K562 (cell line): ENCODE measurements at regions not wholly inside any gene's neighbourhood (a gene's known extent, or its start where the extent isn't known, plus 50 kb on each side); places are given as distances from the start of the nearest gene placed in this dataset.

Source experiments
- ATAC-seq: fragments of 200-7000 bp; cut with Tn5 transposase; 3 replicates; pipeline ENCODE4 v1.9.1; 2020; ENCODE audit warnings: moderate library complexity
- BruUV-seq: library from RNA; stranded (reverse); fragments of 400-500 nt; replicated peaks from 2 replicates; lab custom pipeline; 2021; lab: Mats Ljungman, UMichigan
- CTCF ChIA-PET: fragments of 300-600 bp; formaldehyde crosslinking; extraction: SDS; loops from one replicate; lab custom pipeline; 2021; ENCODE audit warnings: low intra/inter-chr PET ratio; lab: Yijun Ruan, JAX
- POLR2A ChIA-PET: fragments of 300-600, 350-650 bp; sonication (Branson Sonifier 250); formaldehyde crosslinking; extraction: SDS; loops from one replicate; lab custom pipeline; 2021; ENCODE audit warnings: antibody characterized with exemption, inconsistent platforms; lab: Yijun Ruan, JAX
- DNase-seq, 4 experiments: peaks; one replicate each; pipeline versions ENCODE4 v3.0.0 to v3.0.0-alpha.2; 2011 to 2018; ENCODE audit warnings: low spot score in 3 of 4, mixed read lengths in 3 of 4; ENCODE audit errors: extremely low read depth in 1 of 4
- FAIRE-seq: peaks from 2 replicates; lab custom pipeline; 2011; peaks lifted over from hg19 to GRCh38; lab: Jason Lieb, UNC
- H2AFZ ChIP-seq: 2 replicates; pipeline ENCODE4 v1.6.0; 2011; ENCODE audit warnings: low read depth, low read length, control low read depth, inconsistent platforms
- H3K27ac ChIP-seq: fragments of 200-600 bp; 3 replicates; pipeline ENCODE4 v1.8.0; 2011; ENCODE audit warnings: low read depth, mild to moderate bottlenecking, control low read depth, inconsistent platforms, low read length, moderate library complexity, mixed read lengths; ENCODE audit errors: extremely low read depth
- H3K27me3 ChIP-seq, 2 experiments: fragments of 300-600 bp in 1 of 2; 2 replicates in 1 of 2; 3 replicates in 1 of 2; pipeline versions ENCODE4 v1.6.0 to v1.8.0; 2011; ENCODE audit warnings: inconsistent platforms in 2 of 2, low read length in 2 of 2, mild to moderate bottlenecking in 1 of 2, mixed read lengths in 1 of 2, moderate library complexity in 1 of 2; ENCODE audit not compliant: control insufficient read depth in 2 of 2, insufficient read depth in 2 of 2
- H3K36me3 ChIP-seq: fragments of 300-600 bp; 3 replicates; pipeline ENCODE4 v1.8.0; 2011; ENCODE audit warnings: mild to moderate bottlenecking, low read length, inconsistent platforms; ENCODE audit not compliant: control insufficient read depth, insufficient read depth
- H3K4me1 ChIP-seq, 2 experiments: fragments of 200-600 bp in 1 of 2; replicated peaks in 1 of 2; 2 replicates in 1 of 2; 3 replicates in 1 of 2; pipeline versions ENCODE4 v1.5.1 to v1.8.0; 2011; ENCODE audit warnings: inconsistent platforms in 2 of 2, low read length in 2 of 2, mild to moderate bottlenecking in 1 of 2, mixed read lengths in 1 of 2, moderate library complexity in 1 of 2; ENCODE audit not compliant: control insufficient read depth in 2 of 2, insufficient read depth in 2 of 2
- H3K4me2 ChIP-seq: 2 replicates; pipeline ENCODE4 v1.6.1; 2011; ENCODE audit warnings: low read length, control low read depth, inconsistent platforms, mixed read lengths; ENCODE audit not compliant: insufficient read depth
- H3K4me3 ChIP-seq: fragments of 200-600 bp; sonication (generic), shearing (Covaris generic); 2 replicates; pipeline ENCODE4 v1.5.1; 2016; ENCODE audit warnings: control low read depth, inconsistent platforms
- H3K79me2 ChIP-seq: fragments of 200-600 bp; 3 replicates; pipeline ENCODE4 v1.8.0; 2011; ENCODE audit warnings: low read length, inconsistent platforms; ENCODE audit not compliant: control insufficient read depth, insufficient read depth
- H3K9ac ChIP-seq, 2 experiments: 2 replicates each; pipeline versions ENCODE4 v1.6.0 to v1.6.1; 2011; ENCODE audit warnings: low read depth in 2 of 2, low read length in 2 of 2, control low read depth in 1 of 2, inconsistent platforms in 1 of 2, mild to moderate bottlenecking in 1 of 2, mixed read lengths in 1 of 2; ENCODE audit not compliant: insufficient read depth in 1 of 2
- H3K9me1 ChIP-seq: one replicate; pipeline ENCODE4 v1.6.0; 2011; ENCODE audit warnings: inconsistent platforms, mild to moderate bottlenecking, low read length, moderate library complexity; ENCODE audit not compliant: control insufficient read depth, insufficient read depth
- H3K9me3 ChIP-seq: replicated peaks from 2 replicates; pipeline ENCODE4 v1.5.1; 2011; ENCODE audit warnings: low read depth, low read length, inconsistent platforms; ENCODE audit not compliant: control insufficient read depth, insufficient read depth
- H4K20me1 ChIP-seq: replicated peaks from 2 replicates; pipeline ENCODE4 v1.6.1; 2011; ENCODE audit warnings: low read length, inconsistent platforms, mixed read lengths; ENCODE audit not compliant: control insufficient read depth, insufficient read depth
- CBX3 ChIP-seq, 2 experiments: IDR thresholded peaks; 1 replicate in 1 of 2; 2 replicates in 1 of 2; pipeline ENCODE4 v1.6.1; 2012; ENCODE audit warnings: inconsistent platforms in 2 of 2, low read length in 2 of 2, borderline replicate concordance in 1 of 2, control low read depth in 1 of 2
- DEAF1 ChIP-seq: fragments of 450-650 bp; formaldehyde crosslinking; IDR thresholded peaks from 2 replicates; pipeline ENCODE4 v1.4.0; 2020; ENCODE audit warnings: mild to moderate bottlenecking, moderate library complexity
- ERF ChIP-seq: fragments of 450-650 bp; formaldehyde crosslinking; IDR thresholded peaks from 2 replicates; pipeline ENCODE4 v1.4.0; 2020; ENCODE audit warnings: mild to moderate bottlenecking, mixed read lengths
- ILF3 ChIP-seq: fragments of 450-650 bp; IDR thresholded peaks from 2 replicates; pipeline ENCODE4 v1.6.1; 2018; ENCODE audit warnings: antibody characterized with exemption, mild to moderate bottlenecking, moderate library complexity, borderline replicate concordance
- MCM7 ChIP-seq, 2 experiments: fragments of 450-650 bp; IDR thresholded peaks; 2 replicates each; pipeline ENCODE4 v1.6.1; 2016 to 2018
- PTRF ChIP-seq: fragments of 450-650 bp; IDR thresholded peaks from 2 replicates; pipeline ENCODE4 v1.6.1; 2016; ENCODE audit warnings: mild to moderate bottlenecking, missing genetic modification characterization, missing compliant biosample characterization
- RHOXF2B ChIP-seq: fragments of 250-450 bp; sonication (Bioruptor Pico); conservative IDR thresholded peaks from 2 replicates; pipeline ENCODE4 v1.5.1; 2021
- ZBTB40 ChIP-seq, 2 experiments: fragments of 450-650 bp in 1 of 2; sonication (generic) in 1 of 2; formaldehyde crosslinking in 1 of 2; IDR thresholded peaks; 2 replicates each; pipeline versions ENCODE4 v1.7.1 to v1.9.0; 2016 to 2022; ENCODE audit warnings: inconsistent platforms in 1 of 2, mild to moderate bottlenecking in 1 of 2, missing genetic modification reagents in 1 of 2
- ZNF197 ChIP-seq: fragments of 200-800 bp; sonication (Bioruptor generic); IDR thresholded peaks from 2 replicates; pipeline ENCODE4 v1.6.1; 2016; ENCODE audit warnings: low read depth, missing genetic modification characterization, missing compliant biosample characterization
- ZNF444 ChIP-seq: fragments of 250-450 bp; sonication (Bioruptor Pico); IDR thresholded peaks from 2 replicates; pipeline ENCODE4 v1.4.0; 2020; ENCODE audit warnings: mild to moderate bottlenecking, moderate library complexity
- WGBS: fragments of 100-300 bp; shearing (Covaris generic); methylation state at CpG from one replicate; pipeline ENCODE4 v1.1.6; 2016; ENCODE audit warnings: low coverage, mixed read lengths; ENCODE audit not compliant: insufficient coverage; ENCODE audit errors: missing lambda C conversion rate; 5-methylcytosine and 5-hydroxymethylcytosine counted together
- in situ Hi-C: fragments of 300-500 bp; cut with MboI; formaldehyde crosslinking; loops from 4 replicates; pipeline ENCODE4 v1.15.0; 2018; ENCODE audit warnings: inconsistent platforms, mixed read lengths
- intact Hi-C: fragments of 100-400 bp; cut with micrococcal nuclease; formaldehyde crosslinking; loops from 2 replicates; pipeline ENCODE4 v1.14.2; 2022

GRCh38 chr11:116171271-116172140, 601.3 kb downstream of the BUD13 start:
- ChIA-PET POLR2A (no interaction called here), CTCF (no interaction called here)
- BruUV-seq: no TSS peak
- Histone ChIP-seq H3K4me3 (no peak overlapping the region), H3K4me1 (no peaks in the 10 kb centered on the region), H3K9me1 (no peaks in the 10 kb centered on the region), H3K4me2 (no peak overlapping the region), H3K27me3 (no peaks in the 10 kb centered on the region; a peak in 1 of 5 replicates), H4K20me1 (no peaks in the 10 kb centered on the region; the same call in 1 of the 2 replicates), H3K79me2 (no peaks in the 10 kb centered on the region), H2AFZ (no peak overlapping the region), H3K36me3 (no peaks in the 10 kb centered on the region), H3K27ac (no peak overlapping the region), H3K9ac (no peak overlapping the region), H3K9me3 (no peaks in the 10 kb centered on the region)
- in situ Hi-C loops (no loop called here), intact Hi-C loops (no loop called here)
- FAIRE-seq (no peak), ATAC-seq (no peak), DNase-seq (no peak)
- 0% methylated on average over 9 of the region's 10 CpGs for WGBS
- no peak for TF ChIP-seq ZBTB40 (IDR thresholded peaks at IDR 0.05)
- no peak for TF ChIP-seq ZBTB40 (CRISPR knock-in tag; IDR thresholded peaks at IDR 0.05)
- no peak for TF ChIP-seq ILF3
- TF ChIP-seq ZNF444: no peak
- no peak for TF ChIP-seq CBX3 (IDR thresholded peaks at IDR 0.05; ENCODE audit: borderline replicate concordance in 1 of 2, low read length in 2 of 2)
- no peak for TF ChIP-seq RHOXF2B (CRISPR knock-in tag)
- TF ChIP-seq DEAF1: no peak
- TF ChIP-seq ZNF197: no peak
- no peak for TF ChIP-seq ERF (CRISPR knock-in tag)
- TF ChIP-seq MCM7 (IDR thresholded peaks at IDR 0.05): no peak
- TF ChIP-seq PTRF (tag): no peak
